CD4-positive, alpha-beta memory T cell (primary cell): ENCODE measurements at regions not wholly inside any gene's neighbourhood (a gene's known extent, or its start where the extent isn't known, plus 50 kb on each side); places are given as distances from the start of the nearest gene placed in this dataset.
"Not testable (repeated sequence)": the region's sequence is repeated elsewhere in the genome, so short reads cannot be mapped to it uniquely, and the experiment has no call there.

ENCODE experiments used
- CTCF ChIA-PET: fragments of 350-600 bp; sonication (Branson Sonifier 250); formaldehyde crosslinking; loops from one replicate; lab custom pipeline; 2021; ENCODE audit warnings: inconsistent platforms; ENCODE audit not compliant: partially characterized antibody; lab: Charles Lee
- POLR2A ChIA-PET: fragments of 350-600 bp; sonication (Branson Sonifier 250); formaldehyde crosslinking; loops from one replicate; lab custom pipeline; 2021; ENCODE audit not compliant: partially characterized antibody; lab: Charles Lee
- DNase-seq, 5 donors: peaks; one replicate each; pipeline versions ENCODE4 v3.0.0 to v3.0.0-alpha.2; 2020 to 2022; ENCODE audit warnings: mixed read lengths in 1 of 5
- H3K27ac ChIP-seq: one replicate; pipeline ENCODE4 v1.7.0; 2013; ENCODE audit warnings: low read depth, low read length
- H3K27me3 ChIP-seq: 2 replicates; pipeline ENCODE4 v1.7.0; 2013; ENCODE audit warnings: mild to moderate bottlenecking, low read length, moderate library complexity; ENCODE audit not compliant: insufficient read depth
- H3K36me3 ChIP-seq: 2 replicates; pipeline ENCODE4 v1.7.0; 2013; ENCODE audit warnings: mild to moderate bottlenecking, low read length, moderate library complexity; ENCODE audit not compliant: insufficient read depth
- H3K4me1 ChIP-seq: 2 replicates; pipeline ENCODE4 v1.7.0; 2013; ENCODE audit warnings: mild to moderate bottlenecking, low read length, moderate library complexity; ENCODE audit not compliant: insufficient read depth
- H3K4me3 ChIP-seq, 2 donors: one replicate each; pipeline ENCODE4 v1.7.0; 2013; ENCODE audit warnings: low read length in 2 of 2, mild to moderate bottlenecking in 1 of 2
- H3K9me3 ChIP-seq, 2 donors: one replicate each; pipeline ENCODE4 v1.7.0; 2013; ENCODE audit warnings: low read length in 2 of 2, control low read depth in 1 of 2; ENCODE audit not compliant: control insufficient read depth in 1 of 2
- H3K27ac Mint-ChIP-seq, 7 donors: one replicate each; pipeline ENCODE4 v1.8.0; 2020 to 2021; ENCODE audit warnings: mixed read lengths in 7 of 7, mild to moderate bottlenecking in 6 of 7, inconsistent platforms in 3 of 7, moderate library complexity in 3 of 7
- H3K27me3 Mint-ChIP-seq, 2 donors: one replicate each; pipeline ENCODE4 v1.8.0; 2020 to 2021; ENCODE audit warnings: mixed read lengths in 2 of 2
- H3K36me3 Mint-ChIP-seq, 2 donors: one replicate each; pipeline ENCODE4 v1.8.0; 2020 to 2021; ENCODE audit warnings: mixed read lengths in 2 of 2, inconsistent platforms in 1 of 2, mild to moderate bottlenecking in 1 of 2
- H3K4me1 Mint-ChIP-seq, 4 donors: one replicate each; pipeline ENCODE4 v1.8.0; 2020 to 2021; ENCODE audit warnings: mixed read lengths in 4 of 4, mild to moderate bottlenecking in 1 of 4
- H3K4me3 Mint-ChIP-seq, 8 donors: one replicate each; pipeline ENCODE4 v1.8.0; 2020 to 2021; ENCODE audit warnings: mixed read lengths in 8 of 8, mild to moderate bottlenecking in 7 of 8, moderate library complexity in 6 of 8, inconsistent platforms in 3 of 8
- H3K9me3 Mint-ChIP-seq, 8 donors: one replicate each; pipeline ENCODE4 v1.8.0; 2020 to 2021; ENCODE audit warnings: mixed read lengths in 8 of 8, mild to moderate bottlenecking in 5 of 8, inconsistent platforms in 3 of 8, moderate library complexity in 1 of 8
- intact Hi-C: fragments of 100-400 bp; cut with micrococcal nuclease; formaldehyde crosslinking; loops from one replicate; pipeline ENCODE4 v1.15.1; 2023

DNA sequence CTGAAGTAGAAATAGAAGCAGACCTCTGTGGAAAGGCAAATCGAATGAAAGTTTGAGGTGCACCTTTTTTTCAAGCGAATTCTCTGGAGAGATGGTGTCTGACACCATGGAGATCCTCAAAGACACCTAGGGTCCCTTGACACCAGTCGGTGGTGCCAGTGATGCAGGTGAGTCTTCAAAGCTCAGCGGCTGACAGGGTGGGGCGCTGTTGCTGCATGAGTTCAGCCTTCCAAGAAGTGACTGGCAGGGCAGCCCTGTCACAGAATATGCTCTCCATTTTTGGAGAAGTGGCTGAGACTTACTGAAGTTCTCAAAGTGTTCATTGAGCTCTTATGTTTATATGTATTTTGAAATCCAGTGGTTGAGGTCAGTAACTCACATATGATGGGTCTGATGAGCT, 575.9 kb downstream of the SPATA31A6 start:
- POLR2A ChIA-PET, intact Hi-C loops, H3K4me3 ChIP-seq, H3K27ac Mint-ChIP-seq, H3K27me3 ChIP-seq, H3K27ac ChIP-seq, H3K4me1 ChIP-seq, H3K27me3 Mint-ChIP-seq, H3K9me3 ChIP-seq, CTCF ChIA-PET, H3K9me3 Mint-ChIP-seq, H3K4me3 Mint-ChIP-seq, H3K36me3 Mint-ChIP-seq, H3K36me3 ChIP-seq, H3K4me1 Mint-ChIP-seq, DNase-seq: not testable (repeated sequence)

DNA sequence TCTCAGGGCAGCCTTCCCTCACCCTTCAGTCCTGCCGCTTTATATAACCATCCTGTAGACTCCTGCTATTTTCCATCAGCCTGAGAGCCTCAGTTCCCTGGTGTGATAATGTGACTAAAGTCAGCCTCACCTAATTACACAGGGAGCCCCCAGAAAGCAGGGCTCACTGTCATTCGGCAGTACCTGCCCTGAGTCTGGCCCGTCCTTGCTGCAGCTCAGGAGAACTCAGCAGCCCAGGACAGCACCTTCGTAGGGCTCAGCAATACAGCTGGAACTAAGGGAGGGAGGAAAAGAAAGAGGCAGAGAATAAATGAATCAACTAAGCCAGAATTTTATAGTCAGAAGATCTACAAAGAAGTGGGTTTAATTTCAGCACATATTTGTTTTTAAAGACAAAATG, 598.7 kb downstream of the SPATA31A6 start:
- H3K36me3 ChIP-seq, H3K4me3 Mint-ChIP-seq, H3K4me1 ChIP-seq, H3K27ac ChIP-seq, H3K9me3 ChIP-seq, H3K4me1 Mint-ChIP-seq, intact Hi-C loops, H3K27me3 ChIP-seq, H3K36me3 Mint-ChIP-seq, H3K27me3 Mint-ChIP-seq, H3K27ac Mint-ChIP-seq, POLR2A ChIA-PET, H3K4me3 ChIP-seq, H3K9me3 Mint-ChIP-seq, CTCF ChIA-PET, DNase-seq: not testable (repeated sequence)

DNA sequence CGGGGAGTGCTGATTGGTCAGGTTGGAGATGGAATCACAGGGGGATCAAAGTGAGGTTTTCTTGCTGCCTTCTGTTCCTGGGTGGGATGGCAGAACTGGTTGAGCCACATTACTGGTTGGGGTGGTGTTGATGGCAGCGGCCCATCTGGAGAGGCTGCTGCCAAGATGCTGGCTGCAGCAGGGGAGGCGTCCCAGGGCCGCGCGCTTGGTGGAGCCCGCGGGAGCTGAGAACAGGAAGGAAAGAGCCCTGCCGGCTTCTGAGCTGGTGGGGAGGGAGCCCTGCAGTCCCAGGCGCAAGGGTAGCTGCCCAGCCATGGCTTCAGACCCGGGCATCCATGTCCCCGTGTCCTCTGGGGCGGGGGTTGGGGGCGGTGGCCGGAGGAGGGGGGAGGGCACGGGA, 609.3 kb downstream of the SPATA31A6 start:
- H3K9me3 ChIP-seq, DNase-seq, POLR2A ChIA-PET, H3K4me1 Mint-ChIP-seq, H3K27ac Mint-ChIP-seq, H3K4me1 ChIP-seq, H3K4me3 Mint-ChIP-seq, CTCF ChIA-PET, H3K4me3 ChIP-seq, H3K27me3 ChIP-seq, H3K27ac ChIP-seq, H3K9me3 Mint-ChIP-seq, intact Hi-C loops, H3K36me3 ChIP-seq, H3K36me3 Mint-ChIP-seq, H3K27me3 Mint-ChIP-seq: not testable (repeated sequence)

GRCh38 chr9:42798571-42798970, 615.1 kb downstream of the SPATA31A6 start:
- H3K4me3 Mint-ChIP-seq, DNase-seq, H3K27me3 Mint-ChIP-seq, H3K4me3 ChIP-seq, CTCF ChIA-PET, H3K36me3 Mint-ChIP-seq, H3K4me1 Mint-ChIP-seq, H3K36me3 ChIP-seq, H3K4me1 ChIP-seq, POLR2A ChIA-PET, H3K27me3 ChIP-seq, H3K9me3 ChIP-seq, intact Hi-C loops, H3K9me3 Mint-ChIP-seq, H3K27ac ChIP-seq, H3K27ac Mint-ChIP-seq: not testable (repeated sequence)

GRCh38 chr9:42802716-42803115, 619.3 kb downstream of the SPATA31A6 start:
- H3K4me3 Mint-ChIP-seq: not testable (repeated sequence)

DNA sequence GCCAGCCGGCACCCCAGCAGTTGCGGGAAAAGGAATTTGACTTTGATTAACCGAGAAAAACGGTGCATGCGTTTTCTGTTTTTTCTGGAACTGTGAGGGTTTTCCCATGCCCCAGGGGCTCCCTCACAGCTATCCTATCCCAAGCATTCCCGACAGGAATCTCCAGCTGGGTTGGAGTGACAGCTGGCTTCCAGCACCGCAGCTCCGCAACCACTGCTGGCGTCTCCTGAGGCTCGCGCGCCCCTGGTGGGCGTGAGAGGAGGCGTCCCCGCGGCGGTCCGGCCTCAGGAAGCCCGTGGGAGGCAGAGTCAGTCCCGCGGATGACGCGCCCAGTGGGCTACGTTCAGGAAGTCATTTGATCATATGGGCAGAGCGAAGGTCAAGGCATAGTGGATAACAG, 623.2 kb downstream of the SPATA31A6 start:
- H3K36me3 ChIP-seq, H3K4me3 ChIP-seq, intact Hi-C loops, H3K4me1 ChIP-seq, POLR2A ChIA-PET, H3K36me3 Mint-ChIP-seq, H3K27me3 ChIP-seq, H3K4me3 Mint-ChIP-seq, H3K9me3 ChIP-seq, H3K27ac Mint-ChIP-seq, CTCF ChIA-PET, H3K27me3 Mint-ChIP-seq, DNase-seq, H3K27ac ChIP-seq, H3K4me1 Mint-ChIP-seq, H3K9me3 Mint-ChIP-seq: not testable (repeated sequence)

More at GRCh38 chr9:42802716-42803115, 619.3 kb downstream of the SPATA31A6 start:
- H3K4me3 ChIP-seq, H3K4me1 Mint-ChIP-seq, H3K4me1 ChIP-seq, POLR2A ChIA-PET, intact Hi-C loops, H3K9me3 Mint-ChIP-seq, DNase-seq, H3K9me3 ChIP-seq, H3K36me3 Mint-ChIP-seq, H3K27ac ChIP-seq, H3K27ac Mint-ChIP-seq, H3K36me3 ChIP-seq, CTCF ChIA-PET, H3K27me3 Mint-ChIP-seq, H3K27me3 ChIP-seq: not testable (repeated sequence)

DNA sequence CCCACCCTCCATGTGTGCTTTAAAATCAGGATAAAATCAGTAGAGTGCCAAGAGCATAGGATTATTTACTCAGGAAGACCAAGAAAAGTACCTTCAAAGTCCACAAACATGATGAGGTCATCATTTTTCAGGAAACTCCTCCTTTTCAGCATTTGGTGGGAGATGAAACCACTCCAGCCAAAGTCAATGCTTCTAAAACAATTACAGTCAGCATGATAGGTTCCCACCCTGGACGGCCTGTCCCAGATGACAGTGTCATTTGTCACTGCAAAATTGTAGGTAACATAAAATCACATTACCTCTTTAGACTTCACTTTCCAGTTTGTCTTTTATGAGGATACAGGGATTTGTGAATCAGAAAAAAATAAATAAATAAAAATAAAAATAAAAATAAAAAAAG, 638.0 kb downstream of the SPATA31A6 start:
- H3K4me3 ChIP-seq, H3K9me3 Mint-ChIP-seq, H3K4me3 Mint-ChIP-seq, H3K36me3 Mint-ChIP-seq, H3K27me3 Mint-ChIP-seq, H3K4me1 ChIP-seq, H3K27me3 ChIP-seq, H3K9me3 ChIP-seq, H3K27ac Mint-ChIP-seq, H3K36me3 ChIP-seq, CTCF ChIA-PET, intact Hi-C loops, H3K4me1 Mint-ChIP-seq, H3K27ac ChIP-seq, DNase-seq, POLR2A ChIA-PET: not testable (repeated sequence)

GRCh38 chr9:42848156-42848555, 664.7 kb downstream of the SPATA31A6 start:
- H3K9me3 Mint-ChIP-seq, H3K36me3 Mint-ChIP-seq, H3K4me3 ChIP-seq, POLR2A ChIA-PET, H3K27me3 ChIP-seq, H3K4me3 Mint-ChIP-seq, H3K4me1 ChIP-seq, H3K27ac Mint-ChIP-seq, H3K27ac ChIP-seq, H3K4me1 Mint-ChIP-seq, DNase-seq, H3K36me3 ChIP-seq, H3K27me3 Mint-ChIP-seq, intact Hi-C loops, CTCF ChIA-PET, H3K9me3 ChIP-seq: not testable (repeated sequence)
